ENCODE measurements at regions not wholly inside any gene's neighbourhood (a gene's known extent, or its start where the extent isn't known, plus 50 kb on each side); places are given as distances from the start of the nearest gene placed in this dataset.

GRCh38 chrX:13131396-13132137 lies 87.1 kb upstream of the FAM9C start:
- no peaks in the 10 kb centered on the region for H3K79me2 ChIP-seq (ENCODE audit: insufficient read depth, low read length)
- ChIA-PET POLR2A (no interaction called here), RAD21 (ENCODE audit: low non-redundant PET in 1 of 2, low total read pairs in 2 of 2, uncharacterized antibody in 2 of 2, unreplicated experiment in 2 of 2) (no interaction called here), CTCF (no interaction called here)
- no peak for TF ChIP-seq EZH2 (IDR thresholded peaks at IDR 0.05)
- no peak for TF ChIP-seq SIN3A (IDR thresholded peaks at IDR 0.05; ENCODE audit: low read depth)
- no peak for TF ChIP-seq EGR1 (IDR thresholded peaks at IDR 0.05; ENCODE audit: low read depth)
- no peak for TF ChIP-seq CTCF (IDR thresholded peaks at IDR 0.05 in 2 of 3, conservative IDR thresholded peaks at IDR 0.05 in 1 of 3; ENCODE audit: borderline replicate concordance in 1 of 3, insufficient read depth in 1 of 3, low read depth in 2 of 3, low read length in 2 of 3)
- TF ChIP-seq YY1 (IDR thresholded peaks at IDR 0.05; ENCODE audit: extremely low read depth, insufficient replicate concordance, low read depth, low read length), result no peak
- TF ChIP-seq ZFX (IDR thresholded peaks at IDR 0.05), result no peak
- TF ChIP-seq CEBPB (IDR thresholded peaks at IDR 0.05; ENCODE audit: low read depth), result no peak
- no peak for TF ChIP-seq EZH2phosphoT487 (IDR thresholded peaks at IDR 0.05; ENCODE audit: borderline replicate concordance)
- TF ChIP-seq REST (IDR thresholded peaks at IDR 0.05; ENCODE audit: low read depth), result no peak
- no peak for TF ChIP-seq SP1 (IDR thresholded peaks at IDR 0.05; ENCODE audit: low read depth)
- no peak for TF ChIP-seq MAX (IDR thresholded peaks at IDR 0.05)
- TF ChIP-seq CBX3 (IDR thresholded peaks at IDR 0.05; ENCODE audit: low read depth), result no peak
- no peak for ATAC-seq
- DNase-seq (ENCODE audit: low read depth, low spot score), result no peak
- H3K4me2 ChIP-seq (ENCODE audit: low read length), result no peak overlapping the region
- H3K4me1 ChIP-seq (ENCODE audit: control insufficient read depth in 1 of 2, insufficient read depth in 2 of 2, low read length in 2 of 2), result no peaks in the 10 kb centered on the region
- H3K9me3 ChIP-seq (ENCODE audit: control insufficient read depth in 1 of 2, insufficient read depth in 1 of 2, low read depth in 1 of 2, low read length in 2 of 2), result no peaks in the 10 kb centered on the region
- H3K9me2 ChIP-seq (ENCODE audit: insufficient read depth), result no peaks in the 10 kb centered on the region
- H3K36me3 ChIP-seq (ENCODE audit: control insufficient read depth in 1 of 2, insufficient read depth in 2 of 2, low read length in 2 of 2), result no peaks in the 10 kb centered on the region
- H2AFZ ChIP-seq (ENCODE audit: low read depth, low read length, poor library complexity, severe bottlenecking), result no peak overlapping the region
- intact Hi-C loops (cut with micrococcal nuclease), result no loop called here
- H3K4me3 ChIP-seq (replicated peaks in 1 of 2; ENCODE audit: low read depth in 1 of 2, low read length in 2 of 2), result no peak overlapping the region
- no peaks in the 10 kb centered on the region for H3K27me3 ChIP-seq (ENCODE audit: insufficient read depth, low read length)
- no TSS peak for BruUV-seq (replicated peaks)
- no peaks in the 10 kb centered on the region for H4K20me1 ChIP-seq (ENCODE audit: insufficient read depth)
- H3K9ac ChIP-seq (ENCODE audit: low read length), result no peak overlapping the region
- no peak overlapping the region for H3K27ac ChIP-seq (ENCODE audit: low read depth, low read length)

All from HCT116 (cell line).